Lower leg skin (tissue), 3 donors: ENCODE measurements at regions not wholly inside any gene's neighbourhood (a gene's known extent, or its start where the extent isn't known, plus 50 kb on each side); places are given as distances from the start of the nearest gene placed in this dataset.

Experiments used
- POLR2A ChIP-seq, 2 donors: fragments of 450-650 bp; IDR thresholded peaks; one replicate each; pipeline ENCODE4 v1.6.1; 2016 to 2017; ENCODE audit warnings: antibody characterized with exemption in 2 of 2, mild to moderate bottlenecking in 1 of 2, moderate library complexity in 1 of 2
- TF ChIP-seq, protein P1 (sequence below), 3 donors: fragments of 450-650 bp; IDR thresholded peaks; one replicate each; pipeline ENCODE4 v1.5.1; 2016; ENCODE audit warnings: antibody characterized with exemption in 3 of 3, mild to moderate bottlenecking in 3 of 3, moderate library complexity in 2 of 3

DNA sequence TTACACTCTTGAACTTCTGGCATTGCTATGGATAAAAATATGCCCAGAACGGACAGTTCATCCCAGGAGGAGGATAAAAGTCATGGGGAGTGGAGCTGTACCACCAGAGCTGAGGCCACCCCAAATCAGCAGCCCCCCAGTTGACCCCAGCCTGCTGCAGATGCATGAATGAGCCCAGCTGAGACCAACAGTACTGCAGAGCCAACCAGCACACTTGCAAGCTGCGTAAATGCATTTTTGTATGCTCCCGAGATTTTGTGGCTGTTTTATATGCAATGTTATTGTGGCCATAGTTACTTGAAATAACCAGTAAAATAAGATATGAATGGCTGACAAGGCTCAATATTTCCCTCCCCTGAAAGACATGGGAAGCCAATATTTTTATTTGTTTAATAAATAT, 264.6 kb downstream of the DUSP10 start:
- TF ChIP-seq, protein P1, sequence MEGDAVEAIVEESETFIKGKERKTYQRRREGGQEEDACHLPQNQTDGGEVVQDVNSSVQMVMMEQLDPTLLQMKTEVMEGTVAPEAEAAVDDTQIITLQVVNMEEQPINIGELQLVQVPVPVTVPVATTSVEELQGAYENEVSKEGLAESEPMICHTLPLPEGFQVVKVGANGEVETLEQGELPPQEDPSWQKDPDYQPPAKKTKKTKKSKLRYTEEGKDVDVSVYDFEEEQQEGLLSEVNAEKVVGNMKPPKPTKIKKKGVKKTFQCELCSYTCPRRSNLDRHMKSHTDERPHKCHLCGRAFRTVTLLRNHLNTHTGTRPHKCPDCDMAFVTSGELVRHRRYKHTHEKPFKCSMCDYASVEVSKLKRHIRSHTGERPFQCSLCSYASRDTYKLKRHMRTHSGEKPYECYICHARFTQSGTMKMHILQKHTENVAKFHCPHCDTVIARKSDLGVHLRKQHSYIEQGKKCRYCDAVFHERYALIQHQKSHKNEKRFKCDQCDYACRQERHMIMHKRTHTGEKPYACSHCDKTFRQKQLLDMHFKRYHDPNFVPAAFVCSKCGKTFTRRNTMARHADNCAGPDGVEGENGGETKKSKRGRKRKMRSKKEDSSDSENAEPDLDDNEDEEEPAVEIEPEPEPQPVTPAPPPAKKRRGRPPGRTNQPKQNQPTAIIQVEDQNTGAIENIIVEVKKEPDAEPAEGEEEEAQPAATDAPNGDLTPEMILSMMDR (IDR thresholded peaks at IDR 0.05) = no peak
- TF ChIP-seq POLR2A (IDR thresholded peaks at IDR 0.05) = no peak
